NCI-H2107 (cell line): ENCODE measurements at regions not wholly inside any gene's neighbourhood (a gene's known extent, or its start where the extent isn't known, plus 50 kb on each side); places are given as distances from the start of the nearest gene placed in this dataset.
"Not testable (repeated sequence)": the region's sequence is repeated elsewhere in the genome, so short reads cannot be mapped to it uniquely, and the experiment has no call there.

Experiments used
- DNase-seq: peaks from one replicate; lab custom pipeline; 2025; lab: John Stamatoyannopoulos, UW

GRCh38 chr7:113710310-113711096 lies 208.3 kb downstream of the PPP1R3A start:
- DNase-seq: peak; percentile 59

DNA sequence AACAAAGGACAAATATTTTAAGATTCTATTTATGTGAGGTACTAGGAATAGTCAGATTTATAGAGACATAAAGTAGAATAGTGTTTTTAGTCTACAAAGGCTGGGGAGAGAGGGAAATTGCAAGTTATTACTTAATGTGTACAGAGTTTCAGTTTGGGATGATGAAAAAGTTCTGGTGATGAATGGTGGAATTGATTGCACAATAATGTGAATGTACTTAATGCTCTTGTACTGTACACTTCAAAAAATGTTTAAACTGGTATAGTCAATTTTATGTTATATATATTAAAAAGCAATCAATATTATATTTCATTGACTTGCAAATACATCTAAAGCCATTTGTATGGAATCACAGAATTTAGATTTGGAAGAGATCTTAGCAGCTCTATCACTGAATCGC lies 213.4 kb downstream of the PPP1R3A start:
- no peak for DNase-seq

DNA sequence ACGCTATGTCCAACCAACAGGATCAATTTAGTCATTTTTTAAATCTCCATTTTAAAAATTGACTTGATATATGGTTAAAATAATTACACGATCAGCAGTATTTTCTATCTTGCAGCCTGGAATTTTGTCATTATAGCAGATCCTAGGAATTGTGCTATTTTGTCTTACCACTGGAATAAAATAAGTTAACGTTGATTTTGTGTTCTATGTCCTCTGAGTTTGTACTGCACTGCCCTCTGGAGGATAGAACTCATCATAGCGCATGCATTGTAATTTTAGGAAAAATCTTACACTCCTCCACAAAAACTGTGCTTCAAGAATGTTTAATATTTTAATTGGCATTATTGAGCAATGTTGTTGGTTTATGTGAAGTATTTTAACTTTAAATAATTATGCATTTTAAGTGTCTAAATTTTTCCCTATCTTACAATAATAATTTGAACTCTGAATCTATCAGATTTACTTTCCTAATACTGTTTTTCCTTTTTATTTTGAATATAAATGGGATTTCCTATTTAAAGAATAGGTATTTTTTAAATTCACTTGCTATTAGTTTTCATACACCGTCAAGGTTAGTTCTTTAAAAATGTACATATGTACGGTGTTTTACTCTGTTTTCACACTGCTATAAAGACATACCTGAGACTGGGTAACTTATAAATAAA lies 220.1 kb downstream of the PPP1R3A start:
- DNase-seq: no peak

DNA sequence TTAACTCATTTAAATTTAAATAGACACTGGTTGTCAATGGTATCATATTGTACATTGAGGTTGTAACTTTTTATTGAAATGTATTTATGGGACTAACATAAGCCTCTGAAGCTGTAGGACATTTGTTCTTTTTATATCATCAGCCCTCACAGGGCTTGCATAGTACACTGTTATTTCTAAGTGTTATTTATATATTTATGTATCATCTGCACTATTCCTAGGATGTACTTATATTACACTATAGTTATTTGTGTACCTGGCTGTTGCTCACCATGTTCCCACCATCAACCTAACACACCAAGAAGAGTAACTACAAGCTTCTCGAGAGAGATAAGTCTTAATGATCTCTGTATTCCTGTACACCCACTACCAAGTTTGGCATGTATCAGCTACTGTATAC lies 224.7 kb downstream of the PPP1R3A start:
- no peak for DNase-seq

GRCh38 chr7:113684165-113684564 lies 234.6 kb downstream of the PPP1R3A start:
- DNase-seq: no peak

- no peak for DNase-seq
Measured at GRCh38 chr7:113677811-113678210, 241.0 kb downstream of the PPP1R3A start.

- DNase-seq: no peak
Measured at GRCh38 chr7:113664867-113665266, 253.9 kb downstream of the PPP1R3A start.

- DNase-seq: no peak
Measured at GRCh38 chr7:113659416-113659815, 259.4 kb downstream of the PPP1R3A start.

DNA sequence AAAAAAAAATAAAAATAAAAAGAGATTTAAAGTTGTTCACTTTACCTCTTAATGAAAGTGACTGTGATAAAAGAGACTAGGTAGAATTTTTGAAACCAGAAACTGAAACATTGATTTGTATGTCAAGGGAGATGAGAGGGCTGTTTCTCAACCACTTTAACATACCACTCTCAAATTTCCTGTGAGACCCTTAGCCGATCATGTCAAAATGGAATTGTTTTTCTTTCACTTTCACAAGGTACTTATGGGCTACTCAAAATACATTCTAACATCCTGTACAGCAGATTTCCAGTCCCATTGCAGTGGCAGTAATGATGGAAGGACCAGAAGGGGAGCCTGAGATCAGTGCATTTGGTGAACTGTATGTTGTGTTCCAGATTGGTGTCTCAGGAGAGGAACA lies 261.2 kb downstream of the PPP1R3A start:
- DNase-seq: no peak

DNA sequence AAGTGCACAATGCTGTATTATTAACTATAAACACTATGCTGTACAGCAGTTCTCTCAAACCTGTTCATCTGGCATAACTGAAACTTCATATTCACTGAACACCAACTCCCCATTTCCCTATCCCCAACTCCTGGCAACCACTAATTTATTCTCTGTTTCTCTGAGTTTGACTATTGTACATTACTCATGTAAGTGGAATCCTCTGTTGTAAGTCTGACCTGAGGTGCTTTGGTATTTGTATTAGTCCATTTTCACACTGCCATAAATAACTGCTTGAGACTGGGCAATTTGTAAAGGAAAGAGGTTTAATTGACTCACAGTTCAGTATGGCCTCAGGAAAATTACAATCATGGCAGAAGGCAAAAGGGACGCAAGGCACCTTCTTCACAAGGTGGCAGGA lies 266.3 kb downstream of the PPP1R3A start:
- DNase-seq: no peak

DNA sequence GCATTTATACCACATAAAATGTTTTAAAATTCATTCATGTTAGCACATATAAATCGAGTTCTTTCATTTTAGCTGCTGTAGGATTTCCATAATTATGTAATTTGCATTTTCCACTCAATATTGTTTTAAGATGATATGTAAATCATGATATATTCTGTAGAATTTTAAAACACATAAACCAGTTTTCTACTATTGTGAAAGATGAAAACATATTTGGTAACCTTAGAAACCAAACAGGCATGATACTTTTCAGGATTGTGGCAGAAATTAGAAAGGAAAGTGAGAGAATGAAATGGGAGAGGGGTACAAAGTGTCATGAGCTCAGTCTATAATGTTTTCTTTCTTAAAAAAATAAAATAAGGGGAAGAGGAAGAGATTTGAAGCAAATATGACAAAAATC lies 269.3 kb downstream of the PPP1R3A start:
- no peak for DNase-seq

DNA sequence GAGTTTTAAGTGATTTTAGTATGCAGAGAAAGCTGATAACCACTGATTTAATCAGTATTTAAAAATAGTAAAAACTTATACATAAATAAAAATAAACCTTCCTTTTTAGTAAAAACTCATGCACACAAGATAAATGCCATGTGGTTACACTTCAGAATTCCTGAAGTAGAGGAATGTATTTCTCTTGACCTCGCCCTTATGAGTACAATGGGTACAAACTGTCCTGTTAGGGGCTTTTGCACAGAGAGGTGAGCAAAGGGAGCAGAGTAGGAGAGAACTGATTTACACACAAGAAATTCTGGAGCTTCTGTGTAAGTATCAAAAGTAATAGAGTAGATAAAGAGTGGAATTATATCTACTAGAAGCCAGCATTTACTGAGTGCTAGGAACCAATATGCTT lies 279.6 kb downstream of the PPP1R3A start:
- DNase-seq: no peak

DNA sequence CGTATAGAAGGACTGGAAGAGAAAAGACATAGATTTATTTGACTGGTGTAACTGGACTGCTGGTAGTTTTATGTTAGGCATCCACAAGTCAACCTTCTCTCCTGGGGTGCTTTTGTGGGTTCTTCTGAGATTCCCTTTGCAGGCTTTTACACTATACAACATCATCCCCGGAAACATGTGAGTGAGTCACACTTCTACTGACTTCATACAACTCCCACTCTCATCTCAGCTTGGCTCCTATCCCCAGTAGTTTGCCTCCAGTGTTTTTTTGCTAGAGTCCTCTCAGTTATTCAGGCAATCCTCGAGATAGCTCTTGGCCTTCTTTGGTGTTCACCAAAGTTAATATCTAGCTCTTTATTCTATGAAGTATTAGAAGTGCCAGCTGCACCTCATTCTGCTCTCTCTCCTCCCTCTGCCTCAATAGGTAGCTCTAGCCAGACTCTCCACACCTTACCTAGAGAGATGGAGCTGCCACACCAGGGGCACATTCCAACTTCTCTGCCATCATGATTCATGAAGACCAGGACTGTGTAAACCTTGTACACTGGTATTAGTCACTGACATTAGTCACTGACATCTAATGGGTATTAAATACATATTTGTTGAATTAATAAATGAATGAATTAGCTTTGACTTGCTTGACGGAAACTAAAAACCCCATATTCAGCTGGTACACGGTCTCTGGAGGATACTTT lies 281.9 kb downstream of the PPP1R3A start:
- no peak for DNase-seq

DNA sequence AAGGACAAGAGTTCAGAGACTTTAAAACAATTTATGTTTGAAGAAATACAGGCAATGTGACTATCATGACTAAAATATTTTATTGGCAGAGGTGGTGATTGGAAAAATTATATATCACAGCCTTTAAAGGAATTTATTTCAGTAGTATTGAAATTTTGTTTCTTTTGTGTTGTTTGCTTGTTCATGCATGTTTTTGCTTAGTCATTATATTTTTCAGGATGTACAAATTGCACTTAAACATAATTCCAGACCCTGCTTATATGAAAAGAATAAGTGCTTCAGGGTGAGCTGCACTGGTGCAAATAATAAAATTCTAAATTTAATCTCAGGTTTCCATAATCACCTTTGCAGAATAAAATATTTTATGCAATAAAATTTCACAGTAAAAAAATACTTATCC lies 283.3 kb downstream of the PPP1R3A start:
- DNase-seq: no peak

DNA sequence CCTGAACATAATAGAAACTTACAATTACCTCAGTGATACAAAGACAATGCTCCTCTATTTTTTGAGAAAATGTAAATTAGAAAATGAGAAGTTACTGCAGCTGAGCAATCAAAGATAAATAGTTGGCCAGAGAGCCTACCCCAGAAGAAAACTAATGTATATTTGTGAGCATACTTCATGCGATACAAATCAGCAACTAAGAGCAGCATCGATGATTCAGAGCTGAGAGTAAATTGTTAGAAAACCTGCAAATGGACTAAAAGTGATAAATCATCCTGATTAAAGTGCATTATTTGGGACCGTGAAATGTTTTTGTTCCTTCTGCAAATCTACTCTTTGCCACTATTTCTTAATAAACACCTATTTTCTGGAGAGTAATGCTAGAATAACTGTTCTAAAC lies 285.7 kb downstream of the PPP1R3A start:
- no peak for DNase-seq

DNA sequence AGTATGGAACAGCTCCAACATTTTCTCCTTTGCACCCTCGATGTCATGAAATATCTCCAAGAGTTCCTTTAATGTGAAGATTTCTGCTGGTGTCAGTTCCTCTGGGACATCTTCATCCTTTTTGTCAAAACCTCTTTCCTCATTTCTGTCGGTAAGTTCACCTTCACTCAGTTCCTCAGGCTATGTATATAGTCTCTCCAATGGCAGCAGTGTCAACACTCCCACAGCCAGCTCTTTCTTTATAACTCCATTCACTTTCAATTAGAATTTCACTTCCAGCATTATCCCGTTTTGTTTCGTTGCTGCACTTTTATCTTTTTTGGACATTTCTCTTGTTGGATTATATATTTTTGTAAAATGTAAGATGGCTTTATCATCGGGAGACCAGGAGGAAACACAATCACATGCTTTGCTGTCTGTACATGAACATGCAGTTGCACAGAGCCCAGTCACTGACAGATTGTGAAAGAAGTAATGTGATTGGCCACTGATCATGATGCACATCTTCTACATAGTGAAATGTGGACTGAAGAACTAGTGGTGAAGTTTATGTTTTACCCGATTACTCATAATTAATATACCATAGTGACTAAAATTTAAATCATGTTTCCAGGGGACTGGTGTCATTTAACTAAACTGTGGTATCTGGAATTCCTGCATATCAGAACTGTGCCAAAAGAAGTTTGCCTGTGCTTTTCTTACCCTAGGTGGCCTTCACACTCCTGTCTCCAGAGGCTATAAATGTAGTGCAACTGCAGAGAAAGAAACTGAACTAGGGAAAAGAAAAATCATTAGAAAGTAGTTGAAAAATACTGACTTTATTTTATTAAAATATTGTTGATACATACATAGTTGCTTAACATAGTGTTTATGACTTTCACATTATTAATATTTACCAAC lies 289.6 kb downstream of the PPP1R3A start:
- no peak for DNase-seq

DNA sequence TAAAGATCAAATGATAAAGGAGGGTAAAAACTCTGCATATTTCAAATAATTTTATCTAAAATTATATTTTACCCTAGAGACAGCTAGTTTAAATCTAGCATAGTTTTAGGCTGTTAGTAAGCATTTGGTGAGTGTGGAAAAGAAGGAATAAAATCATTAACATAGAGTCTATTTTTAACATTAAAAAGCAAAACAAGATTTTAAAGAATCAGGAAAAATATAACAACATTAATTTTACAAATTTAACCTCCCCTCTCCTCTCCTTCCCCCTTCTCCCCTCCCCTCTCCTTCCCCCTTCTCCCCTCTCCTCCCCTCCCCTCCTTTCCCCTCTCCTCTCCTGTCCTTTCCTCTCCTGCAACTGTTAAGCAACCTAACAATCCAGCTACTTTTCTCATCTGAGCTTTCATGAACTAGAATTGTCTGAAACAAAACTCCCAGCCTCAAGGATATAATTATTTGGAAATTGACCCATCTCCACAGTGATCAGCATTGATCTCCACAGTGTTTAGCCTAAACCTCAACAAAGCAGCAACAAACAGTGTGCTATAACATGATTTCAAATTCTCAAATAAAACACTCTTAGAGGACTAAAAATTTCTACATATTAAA lies 293.2 kb downstream of the PPP1R3A start:
- DNase-seq: no peak

DNA sequence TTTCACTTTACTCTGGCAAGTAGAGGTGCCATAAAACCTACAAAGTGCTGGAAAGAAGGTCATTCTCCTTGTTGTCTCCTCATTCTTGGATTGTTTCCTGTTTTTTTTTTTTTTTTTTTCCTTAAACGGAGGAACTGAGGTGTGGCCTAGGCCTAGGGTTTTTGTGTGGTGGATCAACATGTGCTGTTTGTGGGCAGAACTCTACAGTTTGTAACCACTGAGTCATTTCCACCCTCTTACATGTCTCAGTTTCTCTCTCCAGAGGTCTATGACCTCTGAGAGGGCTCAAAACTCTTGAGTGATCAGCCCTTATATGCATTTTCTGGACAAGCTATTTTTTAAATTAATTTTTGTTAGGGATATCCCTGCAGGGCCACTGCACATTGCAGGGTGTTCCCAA lies 296.0 kb downstream of the PPP1R3A start:
- no peak for DNase-seq

GRCh38 chr7:113610572-113610971 lies 308.2 kb downstream of the PPP1R3A start:
- DNase-seq: no peak

- DNase-seq: no peak
Measured at GRCh38 chr7:113608782-113609181, 310.0 kb downstream of the PPP1R3A start.

DNA sequence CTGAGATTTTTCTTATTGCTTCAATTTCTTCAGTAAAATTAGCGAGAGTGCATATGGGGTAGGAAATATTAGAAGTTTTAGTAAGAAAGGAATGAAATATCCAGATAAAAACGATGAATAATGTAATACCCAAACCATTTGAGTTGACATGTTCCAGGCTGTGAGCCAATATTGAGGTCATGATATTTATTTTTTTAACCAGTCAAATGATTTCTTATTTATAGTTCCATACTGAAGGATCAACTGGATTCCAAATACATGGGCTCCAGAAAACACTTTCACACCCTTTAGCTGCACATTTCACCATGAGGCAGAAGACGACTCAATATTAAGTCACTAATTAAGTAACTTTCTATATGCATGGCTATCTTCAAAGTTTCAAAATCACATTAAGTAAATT lies 312.5 kb downstream of the PPP1R3A start:
- no peak for DNase-seq

- DNase-seq: not testable (repeated sequence)
Measured at GRCh38 chr7:113600428-113600827, 318.4 kb downstream of the PPP1R3A start.
